Progenitor cell of endocrine pancreas (in vitro differentiated cells): ENCODE measurements at regions not wholly inside any gene's neighbourhood (a gene's known extent, or its start where the extent isn't known, plus 50 kb on each side); places are given as distances from the start of the nearest gene placed in this dataset.

Source experiments
- DNase-seq: peaks from one replicate; pipeline ENCODE4 v3.0.0; 2021; ENCODE audit warnings: low spot score; ENCODE audit not compliant: unreplicated experiment
- H3K27ac Mint-ChIP-seq: 2 replicates; pipeline ENCODE4 v1.8.0; 2021; ENCODE audit warnings: mild to moderate bottlenecking, moderate library complexity, mixed read lengths
- H3K27me3 Mint-ChIP-seq: 2 replicates; pipeline ENCODE4 v1.8.0; 2021; ENCODE audit warnings: mixed read lengths
- H3K36me3 Mint-ChIP-seq: 2 replicates; pipeline ENCODE4 v1.8.0; 2022; ENCODE audit warnings: mixed read lengths; ENCODE audit not compliant: insufficient read depth
- H3K4me1 Mint-ChIP-seq: 2 replicates; pipeline ENCODE4 v1.8.0; 2021; ENCODE audit warnings: low read depth, mixed read lengths
- H3K4me3 Mint-ChIP-seq: 2 replicates; pipeline ENCODE4 v1.8.0; 2021; ENCODE audit warnings: low read depth, mild to moderate bottlenecking, moderate library complexity, mixed read lengths
- H3K9me3 Mint-ChIP-seq: 2 replicates; pipeline ENCODE4 v1.8.0; 2021; ENCODE audit warnings: low read depth, mixed read lengths
- CTCF ChIP-seq: fragments of 200-600 bp; sonication (generic); IDR thresholded peaks from one replicate; pipeline ENCODE4 v1.5.0; 2021; ENCODE audit warnings: antibody characterized with exemption, mild to moderate bottlenecking; ENCODE audit not compliant: unreplicated experiment

- Mint-ChIP-seq H3K27me3 (peaks cover 20% of the 10 kb centered on the region), H3K4me3 (no peak overlapping the region), H3K4me1 (no peaks in the 10 kb centered on the region), H3K9me3 (no peaks in the 10 kb centered on the region), H3K36me3 (no peaks in the 10 kb centered on the region), H3K27ac (no peak overlapping the region)
- DNase-seq: no peak
- TF ChIP-seq CTCF: no peak
Measured at GRCh38 chr21:38671773-38672172, 134.0 kb upstream of the ETS2 start.

GRCh38 chr21:38675182-38675824 lies 130.4 kb upstream of the ETS2 start:
- Mint-ChIP-seq H3K27me3 (peaks cover 8% of the 10 kb centered on the region), H3K4me3 (no peak overlapping the region), H3K36me3 (no peaks in the 10 kb centered on the region), H3K9me3 (no peaks in the 10 kb centered on the region), H3K4me1 (no peaks in the 10 kb centered on the region), H3K27ac (no peak overlapping the region)
- no peak for TF ChIP-seq CTCF
- DNase-seq: no peak

- no peak overlapping the region for H3K4me3 Mint-ChIP-seq
- peaks cover 17% of the 10 kb centered on the region for H3K27me3 Mint-ChIP-seq
- no peak for DNase-seq
- no peaks in the 10 kb centered on the region for H3K4me1 Mint-ChIP-seq
- no peaks in the 10 kb centered on the region for H3K9me3 Mint-ChIP-seq
- H3K36me3 Mint-ChIP-seq: no peaks in the 10 kb centered on the region
- no peak overlapping the region for H3K27ac Mint-ChIP-seq
- TF ChIP-seq CTCF: no peak
Measured at GRCh38 chr21:38678827-38679226, 126.9 kb upstream of the ETS2 start.

- no peaks in the 10 kb centered on the region for H3K9me3 Mint-ChIP-seq
- no peak for DNase-seq
- H3K4me1 Mint-ChIP-seq: no peaks in the 10 kb centered on the region
- H3K4me3 Mint-ChIP-seq: no peak overlapping the region
- TF ChIP-seq CTCF: no peak
- no peak overlapping the region for H3K27ac Mint-ChIP-seq
- H3K36me3 Mint-ChIP-seq: no peaks in the 10 kb centered on the region
- H3K27me3 Mint-ChIP-seq: peaks cover 19% of the 10 kb centered on the region
Measured at GRCh38 chr21:38679534-38679933, 126.2 kb upstream of the ETS2 start.

GRCh38 chr21:38680401-38680800 lies 125.3 kb upstream of the ETS2 start:
- Mint-ChIP-seq H3K4me1 (no peaks in the 10 kb centered on the region), H3K4me3 (no peak overlapping the region), H3K9me3 (no peaks in the 10 kb centered on the region), H3K27ac (no peak overlapping the region), H3K36me3 (no peaks in the 10 kb centered on the region), H3K27me3 (peaks cover 19% of the 10 kb centered on the region)
- DNase-seq: no peak
- no peak for TF ChIP-seq CTCF
